ENCODE measurements at regions not wholly inside any gene's neighbourhood (a gene's known extent, or its start where the extent isn't known, plus 50 kb on each side); places are given as distances from the start of the nearest gene placed in this dataset.

DNA sequence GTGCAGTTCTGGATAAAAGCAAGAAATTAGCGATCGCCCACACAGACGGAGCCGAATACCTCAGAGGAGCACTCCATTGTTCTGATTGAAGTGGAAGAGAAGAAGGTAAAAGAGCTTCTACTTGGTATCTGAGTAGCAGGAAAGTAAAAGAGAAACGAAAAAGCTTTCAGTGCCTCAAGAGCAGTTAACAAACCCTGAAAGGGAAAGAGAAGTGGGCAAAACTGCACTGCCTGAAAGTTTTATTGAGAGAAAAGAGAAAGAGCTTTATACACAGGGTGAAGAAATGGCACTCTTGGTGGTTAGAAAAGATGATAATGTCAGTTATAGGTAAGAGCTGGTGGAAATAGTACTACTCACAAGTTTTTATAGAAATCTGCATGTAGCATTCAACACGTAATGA is 192.8 kb downstream of the CDCA7 start:
- Histone ChIP-seq H3K4me1 (ENCODE audit: insufficient read depth) (no peaks in the 10 kb centered on the region), H3K36me3 (no peaks in the 10 kb centered on the region), H3K9me3 (no peaks in the 10 kb centered on the region), H3K27me3 (no peaks in the 10 kb centered on the region), H3K4me3 (no peak overlapping the region), H3K27ac (no peak overlapping the region)
- WGBS, 3 donors, result 85 to 86% (median 85%) methylated on average over 6 of the region's 6 CpGs
- no peak for TF ChIP-seq EP300 (IDR thresholded peaks at IDR 0.05)
- TF ChIP-seq, protein P1, sequence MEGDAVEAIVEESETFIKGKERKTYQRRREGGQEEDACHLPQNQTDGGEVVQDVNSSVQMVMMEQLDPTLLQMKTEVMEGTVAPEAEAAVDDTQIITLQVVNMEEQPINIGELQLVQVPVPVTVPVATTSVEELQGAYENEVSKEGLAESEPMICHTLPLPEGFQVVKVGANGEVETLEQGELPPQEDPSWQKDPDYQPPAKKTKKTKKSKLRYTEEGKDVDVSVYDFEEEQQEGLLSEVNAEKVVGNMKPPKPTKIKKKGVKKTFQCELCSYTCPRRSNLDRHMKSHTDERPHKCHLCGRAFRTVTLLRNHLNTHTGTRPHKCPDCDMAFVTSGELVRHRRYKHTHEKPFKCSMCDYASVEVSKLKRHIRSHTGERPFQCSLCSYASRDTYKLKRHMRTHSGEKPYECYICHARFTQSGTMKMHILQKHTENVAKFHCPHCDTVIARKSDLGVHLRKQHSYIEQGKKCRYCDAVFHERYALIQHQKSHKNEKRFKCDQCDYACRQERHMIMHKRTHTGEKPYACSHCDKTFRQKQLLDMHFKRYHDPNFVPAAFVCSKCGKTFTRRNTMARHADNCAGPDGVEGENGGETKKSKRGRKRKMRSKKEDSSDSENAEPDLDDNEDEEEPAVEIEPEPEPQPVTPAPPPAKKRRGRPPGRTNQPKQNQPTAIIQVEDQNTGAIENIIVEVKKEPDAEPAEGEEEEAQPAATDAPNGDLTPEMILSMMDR (IDR thresholded peaks at IDR 0.05), result no peak
- TF ChIP-seq POLR2A (IDR thresholded peaks at IDR 0.05), result no peak
- intact Hi-C loops (cut with DNase I), result no loop called here
- DNase-seq, result no peak

GRCh38 chr2:173550143-173550542 is 195.5 kb downstream of the CDCA7 start:
- no peak for DNase-seq
- Histone ChIP-seq H3K9me3 (no peaks in the 10 kb centered on the region), H3K4me3 (no peak overlapping the region), H3K4me1 (ENCODE audit: insufficient read depth) (no peaks in the 10 kb centered on the region), H3K27me3 (no peaks in the 10 kb centered on the region), H3K36me3 (no peaks in the 10 kb centered on the region), H3K27ac (no peak overlapping the region)
- 16 to 22% (median 17%) methylated on average over 1 of the region's 1 CpG for WGBS, 3 donors
- no peak for TF ChIP-seq POLR2A (IDR thresholded peaks at IDR 0.05)
- TF ChIP-seq, protein P1 (IDR thresholded peaks at IDR 0.05), result no peak
- no peak for TF ChIP-seq EP300 (IDR thresholded peaks at IDR 0.05)
- intact Hi-C loops (cut with DNase I), result no loop called here

- DNase-seq, result no peak
- no peak overlapping the region for H3K27ac ChIP-seq
- H3K36me3 ChIP-seq, result no peaks in the 10 kb centered on the region
- WGBS, 3 donors, result 55 to 87% (median 66%) methylated on average over 3 of the region's 3 CpGs
- H3K4me3 ChIP-seq, result no peak overlapping the region
- intact Hi-C loops (cut with DNase I), result no loop called here
- TF ChIP-seq, protein P1 (IDR thresholded peaks at IDR 0.05), result no peak
- TF ChIP-seq EP300 (IDR thresholded peaks at IDR 0.05), result no peak
- TF ChIP-seq POLR2A (IDR thresholded peaks at IDR 0.05), result no peak
- H3K27me3 ChIP-seq, result no peaks in the 10 kb centered on the region
- H3K4me1 ChIP-seq (ENCODE audit: insufficient read depth), result no peaks in the 10 kb centered on the region
- H3K9me3 ChIP-seq, result no peaks in the 10 kb centered on the region
Observed at GRCh38 chr2:173552531-173552930, 197.9 kb downstream of the CDCA7 start.

DNA sequence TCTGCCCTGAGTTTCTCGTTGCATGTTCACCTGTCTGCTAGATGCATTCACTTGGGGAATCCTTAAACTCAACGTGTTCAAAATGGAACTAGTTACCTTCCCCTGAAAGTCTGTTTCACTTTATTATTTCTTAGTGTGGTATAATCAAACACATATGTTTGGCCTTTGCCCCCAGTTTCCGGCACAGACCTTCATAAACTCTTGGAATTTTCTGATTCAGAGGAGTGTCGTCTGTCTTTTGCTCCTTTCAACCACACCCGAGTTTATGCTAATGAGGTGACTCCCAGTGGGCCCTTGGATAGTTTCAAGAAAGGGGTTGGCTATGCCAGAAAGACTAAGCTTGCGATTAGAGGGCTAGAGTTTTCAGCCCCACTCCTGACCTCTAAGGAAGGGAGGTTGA is 198.9 kb downstream of the CDCA7 start:
- intact Hi-C loops (cut with DNase I), result no loop called here
- Histone ChIP-seq H3K27me3 (no peaks in the 10 kb centered on the region), H3K36me3 (no peaks in the 10 kb centered on the region), H3K4me3 (no peak overlapping the region), H3K27ac (no peak overlapping the region), H3K9me3 (no peaks in the 10 kb centered on the region), H3K4me1 (ENCODE audit: insufficient read depth) (no peaks in the 10 kb centered on the region)
- no peak for DNase-seq
- WGBS, 3 donors, result 55 to 62% (median 58%) methylated on average over 6 of the region's 6 CpGs
- no peak for TF ChIP-seq POLR2A (IDR thresholded peaks at IDR 0.05)
- TF ChIP-seq, protein P1 (IDR thresholded peaks at IDR 0.05), result no peak
- TF ChIP-seq EP300 (IDR thresholded peaks at IDR 0.05), result no peak

DNA sequence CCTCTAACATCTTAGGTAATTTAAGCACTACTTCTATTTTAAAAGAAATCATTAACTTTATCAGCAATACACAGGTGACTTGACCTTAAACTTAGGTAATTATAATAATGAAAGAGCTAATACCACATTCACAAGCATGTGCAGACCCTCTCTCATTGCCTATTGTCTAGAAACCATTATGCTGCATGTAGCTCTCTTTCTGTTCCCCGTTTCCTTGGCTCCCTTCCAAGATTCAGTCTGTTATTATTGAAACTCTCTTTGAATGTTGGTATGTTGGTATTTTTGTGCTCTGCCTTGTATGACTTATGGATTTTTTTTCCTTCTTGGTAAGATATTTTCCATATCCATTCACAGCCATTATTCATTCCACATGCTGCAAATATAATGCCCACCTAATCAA is 201.2 kb downstream of the CDCA7 start:
- no peak overlapping the region for H3K27ac ChIP-seq
- H3K36me3 ChIP-seq, result no peaks in the 10 kb centered on the region
- intact Hi-C loops (cut with DNase I), result no loop called here
- no peaks in the 10 kb centered on the region for H3K4me1 ChIP-seq (ENCODE audit: insufficient read depth)
- WGBS, 3 donors, result 0% methylated on average over 1 of the region's 1 CpG
- TF ChIP-seq EP300 (IDR thresholded peaks at IDR 0.05), result no peak
- TF ChIP-seq, protein P1 (IDR thresholded peaks at IDR 0.05), result no peak
- TF ChIP-seq POLR2A (IDR thresholded peaks at IDR 0.05), result no peak
- no peak for DNase-seq
- H3K27me3 ChIP-seq, result no peaks in the 10 kb centered on the region
- H3K9me3 ChIP-seq, result no peaks in the 10 kb centered on the region
- H3K4me3 ChIP-seq, result no peak overlapping the region

Measured in ovary (tissue), 7 donors.